Neuronal stem cell (in vitro differentiated cells): ENCODE measurements at regions not wholly inside any gene's neighbourhood (a gene's known extent, or its start where the extent isn't known, plus 50 kb on each side); places are given as distances from the start of the nearest gene placed in this dataset.

Experiments used
- DNase-seq: peaks from one replicate; pipeline ENCODE4 v3.0.0-alpha.2; 2013; ENCODE audit warnings: low spot score
- H2AFZ ChIP-seq: one replicate; pipeline ENCODE4 v1.6.1; 2013; ENCODE audit warnings: mild to moderate bottlenecking, low read length, inconsistent platforms
- H2AK5ac ChIP-seq: 2 replicates; pipeline ENCODE4 v1.6.1; 2013; ENCODE audit warnings: low read depth, mild to moderate bottlenecking, inconsistent platforms, low read length, moderate library complexity, mixed read lengths
- H2BK120ac ChIP-seq: 2 replicates; pipeline ENCODE4 v1.6.1; 2013; ENCODE audit warnings: low read depth, mild to moderate bottlenecking, inconsistent platforms, low read length, moderate library complexity, mixed read lengths
- H2BK12ac ChIP-seq: one replicate; pipeline ENCODE4 v1.6.1; 2013; ENCODE audit warnings: low read length, inconsistent platforms
- H2BK15ac ChIP-seq: 2 replicates; pipeline ENCODE4 v1.6.1; 2013; ENCODE audit warnings: mild to moderate bottlenecking, low read length, inconsistent platforms, mixed read lengths
- H2BK5ac ChIP-seq: one replicate; pipeline ENCODE4 v1.6.1; 2013; ENCODE audit warnings: inconsistent platforms, mild to moderate bottlenecking, low read length, moderate library complexity
- H3K14ac ChIP-seq: one replicate; pipeline ENCODE4 v1.6.1; 2013; ENCODE audit warnings: low read length, inconsistent platforms
- H3K18ac ChIP-seq: 2 replicates; pipeline ENCODE4 v1.6.1; 2013; ENCODE audit warnings: low read length, inconsistent platforms
- H3K23ac ChIP-seq: 2 replicates; pipeline ENCODE4 v1.6.1; 2013; ENCODE audit warnings: low read depth, mild to moderate bottlenecking, mixed read lengths, low read length, inconsistent platforms; ENCODE audit not compliant: poor library complexity
- H3K27ac ChIP-seq: replicated peaks from 3 replicates; pipeline ENCODE4 v1.5.1; 2013; ENCODE audit warnings: low read length, inconsistent platforms
- H3K27me3 ChIP-seq, 3 experiments: 2 replicates each; pipeline ENCODE4 v1.6.1; 2013; ENCODE audit warnings: low read length in 3 of 3, mild to moderate bottlenecking in 2 of 3, inconsistent platforms in 1 of 3, low read depth in 1 of 3, mixed read lengths in 1 of 3, moderate library complexity in 1 of 3; ENCODE audit not compliant: control insufficient read depth in 3 of 3, insufficient read depth in 3 of 3
- H3K36me3 ChIP-seq, 2 donors: replicated peaks in 1 of 2; 2 replicates each; pipeline ENCODE4 v1.6.1; 2013; ENCODE audit warnings: low read length in 2 of 2; ENCODE audit not compliant: control insufficient read depth in 2 of 2, insufficient read depth in 2 of 2
- H3K4ac ChIP-seq: 2 replicates; pipeline ENCODE4 v1.6.1; 2013; ENCODE audit warnings: inconsistent platforms, mild to moderate bottlenecking, low read length, moderate library complexity
- H3K4me1 ChIP-seq, 2 donors: 1 replicate in 1 of 2; 2 replicates in 1 of 2; pipeline ENCODE4 v1.6.1; 2013; ENCODE audit warnings: low read length in 2 of 2, low read depth in 1 of 2; ENCODE audit not compliant: control insufficient read depth in 2 of 2, insufficient read depth in 1 of 2
- H3K4me2 ChIP-seq: one replicate; pipeline ENCODE4 v1.6.1; 2013; ENCODE audit warnings: mild to moderate bottlenecking, low read length, inconsistent platforms; ENCODE audit not compliant: insufficient read depth, poor library complexity, severe bottlenecking
- H3K4me3 ChIP-seq, 2 donors: 2 replicates each; pipeline ENCODE4 v1.5.1; 2013; ENCODE audit warnings: low read length in 2 of 2, mild to moderate bottlenecking in 2 of 2, inconsistent platforms in 1 of 2, moderate library complexity in 1 of 2
- H3K79me1 ChIP-seq: one replicate; pipeline ENCODE4 v1.6.1; 2013; ENCODE audit warnings: low read depth, mild to moderate bottlenecking, inconsistent platforms, low read length, moderate library complexity
- H3K9ac ChIP-seq: one replicate; pipeline ENCODE4 v1.6.1; 2013; ENCODE audit warnings: mild to moderate bottlenecking, low read depth, low read length, inconsistent platforms; ENCODE audit not compliant: poor library complexity
- H3K9me3 ChIP-seq, 2 donors: replicated peaks in 1 of 2; 2 replicates each; pipeline versions ENCODE3 to v1.6.1; 2013; ENCODE audit warnings: low read length in 2 of 2, mild to moderate bottlenecking in 2 of 2, inconsistent platforms in 1 of 2, low read depth in 1 of 2, mixed read lengths in 1 of 2, moderate library complexity in 1 of 2; ENCODE audit not compliant: control insufficient read depth in 2 of 2, insufficient read depth in 1 of 2
- H4K8ac ChIP-seq: one replicate; pipeline ENCODE4 v1.6.1; 2013; ENCODE audit warnings: low read depth, mild to moderate bottlenecking, inconsistent platforms, low read length, moderate library complexity
- H4K91ac ChIP-seq: one replicate; pipeline ENCODE4 v1.6.1; 2013; ENCODE audit warnings: low read length, low read depth, mild to moderate bottlenecking, inconsistent platforms; ENCODE audit not compliant: poor library complexity
- WGBS, 2 donors: extraction: QIAGEN DNeasy Blood & Tissue Kit; methylation state at CpG; one replicate each; pipeline ENCODE4 v1.1.7; 2013; ENCODE audit warnings: missing lambda C conversion rate in 2 of 2, mixed read lengths in 1 of 2; ENCODE audit not compliant: insufficient read length in 2 of 2, insufficient replicate concordance in 1 of 2; ENCODE audit errors: extremely low coverage in 2 of 2; 5-methylcytosine and 5-hydroxymethylcytosine counted together

- Histone ChIP-seq H4K8ac (no peak overlapping the region), H3K4me1 (no peaks in the 10 kb centered on the region), H3K18ac (no peak overlapping the region), H3K23ac (no peak overlapping the region), H3K27me3 (peaks cover 0 to 3% (median 0%) of the 10 kb centered on the region in 3 experiments), H2BK5ac (no peak overlapping the region), H3K79me1 (no peaks in the 10 kb centered on the region), H2AFZ (peak overlapping the region; percentile 52), H2AK5ac (no peak overlapping the region), H2BK120ac (no peak overlapping the region), H3K14ac (no peak overlapping the region), H3K36me3 (no peaks in the 10 kb centered on the region), H3K9me3 (peaks cover 0 to 7% of the 10 kb centered on the region in 2 donors), H2BK12ac (no peak overlapping the region), H4K91ac (no peak overlapping the region), H3K4me2 (no peak overlapping the region), H3K4me3 (peak overlapping the region in 1 of 2 donors; percentile 13), H2BK15ac (no peak overlapping the region), H3K4ac (no peak overlapping the region), H3K9ac (no peak overlapping the region), H3K27ac (no peak overlapping the region)
- no CpG with 5 or more reads among the region's 1 CpG for WGBS, 2 donors
- no peak for DNase-seq
Observed at GRCh38 chr13:39119422-39119821, 81.2 kb downstream of the NHLRC3 start.

GRCh38 chr13:39123578-39123977 is 85.3 kb downstream of the NHLRC3 start:
- H3K9ac ChIP-seq, result no peak overlapping the region
- DNase-seq, result no peak
- H3K4me3 ChIP-seq, result no peak overlapping the region
- H2BK12ac ChIP-seq, result no peak overlapping the region
- H3K4me1 ChIP-seq, result peaks cover 0 to 3% of the 10 kb centered on the region in 2 donors
- H2AK5ac ChIP-seq, result no peak overlapping the region
- no peak overlapping the region for H3K18ac ChIP-seq
- peaks cover 0 to 7% of the 10 kb centered on the region in 2 donors for H3K9me3 ChIP-seq
- H3K27me3 ChIP-seq, result peaks cover 0 to 3% (median 0%) of the 10 kb centered on the region in 3 experiments
- H3K27ac ChIP-seq, result no peak overlapping the region
- no peaks in the 10 kb centered on the region for H3K79me1 ChIP-seq
- H4K91ac ChIP-seq, result no peak overlapping the region
- no peak overlapping the region for H2BK120ac ChIP-seq
- no peak overlapping the region for H2BK15ac ChIP-seq
- H3K14ac ChIP-seq, result no peak overlapping the region
- no CpG with 5 or more reads among the region's 1 CpG for WGBS, 2 donors
- H2AFZ ChIP-seq, result no peak overlapping the region
- no peak overlapping the region for H4K8ac ChIP-seq
- H3K4me2 ChIP-seq, result no peak overlapping the region
- no peaks in the 10 kb centered on the region for H3K36me3 ChIP-seq
- no peak overlapping the region for H2BK5ac ChIP-seq
- H3K23ac ChIP-seq, result no peak overlapping the region
- H3K4ac ChIP-seq, result no peak overlapping the region

GRCh38 chr13:39129213-39129612 is 91.0 kb downstream of the NHLRC3 start:
- Histone ChIP-seq H3K14ac (no peak overlapping the region), H2BK120ac (no peak overlapping the region), H2AK5ac (no peak overlapping the region), H3K4ac (no peak overlapping the region), H3K79me1 (no peaks in the 10 kb centered on the region), H3K4me1 (peaks cover 4 to 13% of the 10 kb centered on the region in 2 donors), H3K9ac (no peak overlapping the region), H4K8ac (no peak overlapping the region), H2BK5ac (no peak overlapping the region), H4K91ac (no peak overlapping the region), H2AFZ (no peak overlapping the region), H2BK15ac (no peak overlapping the region), H3K18ac (no peak overlapping the region), H3K36me3 (no peaks in the 10 kb centered on the region), H3K4me3 (no peak overlapping the region), H3K9me3 (no peaks in the 10 kb centered on the region), H2BK12ac (no peak overlapping the region), H3K4me2 (no peak overlapping the region), H3K27ac (no peak overlapping the region), H3K27me3 (no peaks in the 10 kb centered on the region), H3K23ac (no peak overlapping the region)
- WGBS, 2 donors, result no CpG with 5 or more reads among the region's 6 CpGs
- no peak for DNase-seq

- Histone ChIP-seq H2BK12ac (no peak overlapping the region), H4K8ac (no peak overlapping the region), H2BK120ac (no peak overlapping the region), H3K36me3 (no peaks in the 10 kb centered on the region), H3K4ac (no peak overlapping the region), H2AK5ac (no peak overlapping the region), H3K23ac (no peak overlapping the region), H3K4me1 (peaks cover 4 to 13% of the 10 kb centered on the region in 2 donors), H4K91ac (no peak overlapping the region), H3K18ac (no peak overlapping the region), H3K4me2 (no peak overlapping the region), H3K14ac (no peak overlapping the region), H2AFZ (peak overlapping the region; percentile 77), H3K9ac (no peak overlapping the region), H3K27me3 (no peaks in the 10 kb centered on the region), H2BK5ac (no peak overlapping the region), H3K79me1 (no peaks in the 10 kb centered on the region), H3K4me3 (no peak overlapping the region), H3K9me3 (no peaks in the 10 kb centered on the region), H2BK15ac (no peak overlapping the region), H3K27ac (peak overlapping the region; percentile 4)
- peak; percentile 18 for DNase-seq
- no CpG with 5 or more reads among the region's 8 CpGs for WGBS, 2 donors
Observed at GRCh38 chr13:39130301-39130700, 92.0 kb downstream of the NHLRC3 start.
